SU-DHL-6 (cell line): ENCODE measurements at regions not wholly inside any gene's neighbourhood (a gene's known extent, or its start where the extent isn't known, plus 50 kb on each side); places are given as distances from the start of the nearest gene placed in this dataset.
"Not testable (repeated sequence)": the region's sequence is repeated elsewhere in the genome, so short reads cannot be mapped to it uniquely, and the experiment has no call there.

Experiments used
- H2AFZ ChIP-seq: fragments of 200-600 bp; sonication (generic); 2 replicates; pipeline ENCODE4 v1.6.1; 2014; ENCODE audit warnings: low read depth, mild to moderate bottlenecking, moderate library complexity, mixed read lengths, antibody characterized with exemption, low read length; ENCODE audit not compliant: severe bottlenecking
- H3F3A ChIP-seq: fragments of 200-600 bp; shearing (Covaris generic); 2 replicates; pipeline ENCODE4 v1.6.0; 2016; ENCODE audit warnings: antibody characterized with exemption, mild to moderate bottlenecking; ENCODE audit not compliant: insufficient read depth
- H3K27ac ChIP-seq: fragments of 200-600 bp; sonication (generic); 2 replicates; pipeline ENCODE4 v1.5.1; 2016; ENCODE audit warnings: low read depth, mild to moderate bottlenecking, low read length, moderate library complexity, mixed read lengths
- H3K27me3 ChIP-seq: fragments of 200-600 bp; sonication (generic), shearing (Covaris generic); 2 replicates; pipeline ENCODE4 v1.6.0; 2014; ENCODE audit warnings: mild to moderate bottlenecking, low read length
- H3K36me3 ChIP-seq: fragments of 200-600 bp; sonication (generic); 2 replicates; pipeline ENCODE4 v1.6.1; 2014; ENCODE audit warnings: mild to moderate bottlenecking, low read length, mixed read lengths
- H3K4me2 ChIP-seq: fragments of 300-600, 200-600 bp; shearing (Covaris generic), sonication (generic); 2 replicates; pipeline ENCODE4 v1.6.0; 2014; ENCODE audit warnings: low read length, low read depth, mild to moderate bottlenecking; ENCODE audit not compliant: poor library complexity, severe bottlenecking
- H3K4me3 ChIP-seq: fragments of 200-600 bp; sonication (generic); 2 replicates; pipeline ENCODE4 v1.5.1; 2014; ENCODE audit warnings: antibody characterized with exemption, low read length, mild to moderate bottlenecking, mixed read lengths; ENCODE audit not compliant: insufficient read depth, poor library complexity, severe bottlenecking
- H3K79me2 ChIP-seq: fragments of 200-600 bp; sonication (generic); 2 replicates; pipeline ENCODE4 v1.6.1; 2014; ENCODE audit warnings: mild to moderate bottlenecking, low read length, moderate library complexity; ENCODE audit not compliant: insufficient read depth
- H3K9ac ChIP-seq: fragments of 200-600 bp; sonication (generic); 2 replicates; pipeline ENCODE4 v1.7.0; 2014; ENCODE audit warnings: mild to moderate bottlenecking, low read length
- H3K9me2 ChIP-seq: fragments of 200-600 bp; sonication (generic); replicated peaks from 2 replicates; pipeline ENCODE4 v1.6.1; 2014; ENCODE audit warnings: low read length; ENCODE audit not compliant: insufficient read depth
- H3K9me3 ChIP-seq: fragments of 200-600 bp; sonication (generic); 2 replicates; pipeline ENCODE4 v1.6.1; 2014; ENCODE audit warnings: low read length, mixed read lengths; ENCODE audit not compliant: insufficient read depth
- H4K20me1 ChIP-seq: fragments of 200-600 bp; sonication (generic); 2 replicates; pipeline ENCODE4 v1.6.1; 2014; ENCODE audit warnings: low read depth, mild to moderate bottlenecking, antibody characterized with exemption, low read length, moderate library complexity, mixed read lengths
- CTCF ChIP-seq: fragments of 200-600 bp; sonication (generic); IDR thresholded peaks from one replicate; pipeline ENCODE4 v1.5.1; 2017; ENCODE audit warnings: antibody characterized with exemption, mild to moderate bottlenecking, low read length, moderate library complexity; ENCODE audit not compliant: insufficient read depth, poor library complexity, severe bottlenecking
- EZH2phosphoT487 ChIP-seq: fragments of 200-600 bp; sonication (generic), shearing (Covaris generic); conservative IDR thresholded peaks from 2 replicates; pipeline ENCODE4 v1.6.1; 2018; ENCODE audit warnings: mild to moderate bottlenecking, antibody characterized with exemption, low read length, moderate library complexity, mixed read lengths

- Histone ChIP-seq H4K20me1 (no peaks in the 10 kb centered on the region), H3K9me2 (no peaks in the 10 kb centered on the region), H3K36me3 (no peaks in the 10 kb centered on the region), H3K27ac (no peak overlapping the region), H3F3A (no peaks in the 10 kb centered on the region), H3K4me2 (no peak overlapping the region), H3K79me2 (no peaks in the 10 kb centered on the region), H3K4me3 (no peak overlapping the region), H3K27me3 (no peaks in the 10 kb centered on the region), H3K9me3 (no peaks in the 10 kb centered on the region), H2AFZ (no peak overlapping the region), H3K9ac (no peak overlapping the region)
- no peak for TF ChIP-seq EZH2phosphoT487
- TF ChIP-seq CTCF: no peak
Measured at GRCh38 chr5:128857076-128857677, 108.1 kb upstream of the SLC27A6 start.

DNA sequence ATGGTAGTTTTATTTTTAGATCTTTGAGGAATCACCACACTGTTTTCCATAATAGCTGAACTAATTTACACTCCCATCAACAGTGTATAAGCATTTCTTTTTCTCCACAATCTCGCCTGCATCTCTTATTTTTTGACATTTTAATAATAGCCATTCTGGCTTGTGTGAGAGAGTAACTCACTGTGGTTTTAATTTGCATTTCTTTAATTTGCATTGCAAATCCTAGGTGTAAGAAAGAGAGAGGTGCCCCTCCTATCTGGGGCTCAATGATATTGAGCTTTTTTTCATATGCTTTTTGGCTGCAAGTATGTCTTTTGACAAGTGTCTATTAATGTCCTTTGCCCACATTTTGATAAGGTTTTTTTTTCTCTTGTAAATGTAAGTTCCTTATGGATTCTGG lies 106.3 kb upstream of the SLC27A6 start:
- no peaks in the 10 kb centered on the region for H3F3A ChIP-seq
- H3K9ac ChIP-seq: no peak overlapping the region
- H3K4me2 ChIP-seq: no peak overlapping the region
- H3K9me3 ChIP-seq: no peaks in the 10 kb centered on the region
- no peak overlapping the region for H2AFZ ChIP-seq
- H3K27me3 ChIP-seq: no peaks in the 10 kb centered on the region
- no peak overlapping the region for H3K4me3 ChIP-seq
- no peaks in the 10 kb centered on the region for H3K36me3 ChIP-seq
- H3K79me2 ChIP-seq: no peaks in the 10 kb centered on the region
- H4K20me1 ChIP-seq: no peaks in the 10 kb centered on the region
- H3K27ac ChIP-seq: no peak overlapping the region
- no peaks in the 10 kb centered on the region for H3K9me2 ChIP-seq
- TF ChIP-seq EZH2phosphoT487: no peak
- TF ChIP-seq CTCF: no peak

DNA sequence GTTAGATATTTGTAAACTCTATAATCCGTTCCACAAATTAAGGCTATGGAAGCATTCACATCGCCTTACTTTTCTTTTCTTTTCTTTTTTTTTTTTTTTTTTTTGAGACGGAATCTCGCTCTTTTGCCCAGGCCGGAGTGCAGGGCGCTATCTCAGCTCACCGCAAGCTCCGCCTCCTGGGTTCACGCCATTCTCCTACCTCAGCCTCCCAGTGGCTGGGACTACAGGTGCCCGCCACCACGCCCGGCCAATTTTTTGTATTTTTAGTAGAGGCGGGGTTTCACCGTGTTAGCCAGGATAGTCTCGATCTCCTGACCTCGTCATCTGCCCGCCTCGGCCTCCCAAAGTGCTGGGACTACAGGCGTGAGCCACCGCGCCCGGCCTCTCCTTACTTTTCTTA lies 104.1 kb upstream of the SLC27A6 start:
- not testable (repeated sequence) for H3K4me2 ChIP-seq, H3K4me3 ChIP-seq, H3K79me2 ChIP-seq, H3F3A ChIP-seq, H3K27ac ChIP-seq, H3K9ac ChIP-seq, H3K27me3 ChIP-seq, H3K9me3 ChIP-seq, H4K20me1 ChIP-seq, H3K36me3 ChIP-seq, H2AFZ ChIP-seq, H3K9me2 ChIP-seq

DNA sequence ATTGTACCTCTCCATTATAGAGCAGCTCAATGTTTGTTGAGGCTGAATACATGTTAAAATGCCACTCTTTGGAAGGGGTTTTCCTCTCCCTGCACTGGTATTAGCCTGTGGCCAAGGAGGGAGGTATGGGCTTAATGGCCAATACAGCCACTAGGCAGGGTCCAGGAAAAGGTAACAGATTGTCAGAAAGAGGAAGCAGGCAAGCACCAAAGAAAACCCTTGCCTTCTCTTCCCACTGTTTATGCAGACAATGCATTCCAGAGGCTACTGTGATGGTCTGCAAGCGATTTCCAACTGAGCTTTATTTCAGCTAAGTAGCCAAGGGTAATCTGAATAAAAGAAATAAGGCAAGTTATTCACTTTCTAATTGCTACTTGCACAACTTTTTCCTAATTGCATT lies 95.3 kb upstream of the SLC27A6 start:
- Histone ChIP-seq H3K36me3 (no peaks in the 10 kb centered on the region), H3K79me2 (no peaks in the 10 kb centered on the region), H3K4me2 (no peak overlapping the region), H3K4me3 (no peak overlapping the region), H4K20me1 (peaks cover 3% of the 10 kb centered on the region; the same call in 1 of the 2 replicates), H2AFZ (no peak overlapping the region), H3K27ac (no peak overlapping the region), H3K9me3 (no peaks in the 10 kb centered on the region), H3K27me3 (no peaks in the 10 kb centered on the region), H3K9me2 (no peaks in the 10 kb centered on the region; the same call in 1 of the 2 replicates), H3K9ac (no peak overlapping the region), H3F3A (no peaks in the 10 kb centered on the region)
- TF ChIP-seq EZH2phosphoT487 (no peak), CTCF (no peak)
